Thyroid gland (tissue), 4 donors: ENCODE measurements at regions not wholly inside any gene's neighbourhood (a gene's known extent, or its start where the extent isn't known, plus 50 kb on each side); places are given as distances from the start of the nearest gene placed in this dataset.

ENCODE experiments used
- POLR2A ChIP-seq, 2 donors: fragments of 450-650 bp; IDR thresholded peaks; one replicate each; pipeline ENCODE4 v1.6.1; 2017; ENCODE audit warnings: antibody characterized with exemption in 2 of 2, mild to moderate bottlenecking in 2 of 2, moderate library complexity in 1 of 2
- TF ChIP-seq, protein P1 (sequence below), 6 experiments: fragments of 200-600 bp in 3 of 6; fragments of 450-650 bp in 3 of 6; sonication (generic) in 3 of 6; IDR thresholded peaks; one replicate each; pipeline ENCODE4 v1.5.1; 2016 to 2019; ENCODE audit warnings: antibody characterized with exemption in 6 of 6, mild to moderate bottlenecking in 2 of 6, inconsistent platforms in 1 of 6, moderate library complexity in 1 of 6

GRCh38 chr13:40433577-40433976 is 232.9 kb downstream of the FOXO1 start:
- TF ChIP-seq, protein P1, sequence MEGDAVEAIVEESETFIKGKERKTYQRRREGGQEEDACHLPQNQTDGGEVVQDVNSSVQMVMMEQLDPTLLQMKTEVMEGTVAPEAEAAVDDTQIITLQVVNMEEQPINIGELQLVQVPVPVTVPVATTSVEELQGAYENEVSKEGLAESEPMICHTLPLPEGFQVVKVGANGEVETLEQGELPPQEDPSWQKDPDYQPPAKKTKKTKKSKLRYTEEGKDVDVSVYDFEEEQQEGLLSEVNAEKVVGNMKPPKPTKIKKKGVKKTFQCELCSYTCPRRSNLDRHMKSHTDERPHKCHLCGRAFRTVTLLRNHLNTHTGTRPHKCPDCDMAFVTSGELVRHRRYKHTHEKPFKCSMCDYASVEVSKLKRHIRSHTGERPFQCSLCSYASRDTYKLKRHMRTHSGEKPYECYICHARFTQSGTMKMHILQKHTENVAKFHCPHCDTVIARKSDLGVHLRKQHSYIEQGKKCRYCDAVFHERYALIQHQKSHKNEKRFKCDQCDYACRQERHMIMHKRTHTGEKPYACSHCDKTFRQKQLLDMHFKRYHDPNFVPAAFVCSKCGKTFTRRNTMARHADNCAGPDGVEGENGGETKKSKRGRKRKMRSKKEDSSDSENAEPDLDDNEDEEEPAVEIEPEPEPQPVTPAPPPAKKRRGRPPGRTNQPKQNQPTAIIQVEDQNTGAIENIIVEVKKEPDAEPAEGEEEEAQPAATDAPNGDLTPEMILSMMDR (IDR thresholded peaks at IDR 0.05) = no peak
- TF ChIP-seq POLR2A (IDR thresholded peaks at IDR 0.05) = no peak
